ENCODE measurements at regions not wholly inside any gene's neighbourhood (a gene's known extent, or its start where the extent isn't known, plus 50 kb on each side); places are given as distances from the start of the nearest gene placed in this dataset.

GRCh38 chr2:156190517-156190916 lies 142.0 kb downstream of the NR4A2 start:
- no peak for DNase-seq (ENCODE audit: low read depth in 2 of 2)
- H3K4me3 ChIP-seq (replicated peaks in 1 of 2; ENCODE audit: low read depth in 2 of 2, low read length in 2 of 2) = no peak overlapping the region
- TF ChIP-seq, protein P1, sequence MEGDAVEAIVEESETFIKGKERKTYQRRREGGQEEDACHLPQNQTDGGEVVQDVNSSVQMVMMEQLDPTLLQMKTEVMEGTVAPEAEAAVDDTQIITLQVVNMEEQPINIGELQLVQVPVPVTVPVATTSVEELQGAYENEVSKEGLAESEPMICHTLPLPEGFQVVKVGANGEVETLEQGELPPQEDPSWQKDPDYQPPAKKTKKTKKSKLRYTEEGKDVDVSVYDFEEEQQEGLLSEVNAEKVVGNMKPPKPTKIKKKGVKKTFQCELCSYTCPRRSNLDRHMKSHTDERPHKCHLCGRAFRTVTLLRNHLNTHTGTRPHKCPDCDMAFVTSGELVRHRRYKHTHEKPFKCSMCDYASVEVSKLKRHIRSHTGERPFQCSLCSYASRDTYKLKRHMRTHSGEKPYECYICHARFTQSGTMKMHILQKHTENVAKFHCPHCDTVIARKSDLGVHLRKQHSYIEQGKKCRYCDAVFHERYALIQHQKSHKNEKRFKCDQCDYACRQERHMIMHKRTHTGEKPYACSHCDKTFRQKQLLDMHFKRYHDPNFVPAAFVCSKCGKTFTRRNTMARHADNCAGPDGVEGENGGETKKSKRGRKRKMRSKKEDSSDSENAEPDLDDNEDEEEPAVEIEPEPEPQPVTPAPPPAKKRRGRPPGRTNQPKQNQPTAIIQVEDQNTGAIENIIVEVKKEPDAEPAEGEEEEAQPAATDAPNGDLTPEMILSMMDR (IDR thresholded peaks at IDR 0.05; ENCODE audit: low read depth, low read length) = no peak

DNA sequence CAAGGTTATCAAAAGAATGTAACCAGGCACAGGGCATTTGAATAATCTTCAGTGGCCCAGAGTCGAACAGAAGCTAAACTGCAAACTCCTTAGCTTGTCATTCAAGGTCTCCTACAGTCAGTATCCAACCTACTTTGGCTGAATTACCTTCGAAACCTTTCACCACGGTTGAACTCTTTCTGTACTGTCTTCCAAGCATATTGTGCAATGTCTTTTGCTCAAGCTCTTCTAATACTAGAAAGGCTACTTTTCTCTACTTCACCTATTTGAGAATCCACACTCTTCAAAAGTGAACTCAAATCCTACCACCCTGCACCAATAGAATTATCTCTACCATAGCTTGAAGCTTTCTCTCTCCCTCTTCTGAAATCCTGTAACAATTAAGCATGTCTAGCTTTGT lies 142.9 kb downstream of the NR4A2 start:
- no peak overlapping the region for H3K4me3 ChIP-seq (replicated peaks in 1 of 2; ENCODE audit: low read depth in 2 of 2, low read length in 2 of 2)
- TF ChIP-seq, protein P1 (IDR thresholded peaks at IDR 0.05; ENCODE audit: low read depth, low read length) = no peak
- DNase-seq (ENCODE audit: low read depth in 2 of 2) = no peak

GRCh38 chr2:156189143-156189542 lies 143.4 kb downstream of the NR4A2 start:
- no peak overlapping the region for H3K4me3 ChIP-seq (replicated peaks in 1 of 2; ENCODE audit: low read depth in 2 of 2, low read length in 2 of 2)
- DNase-seq (ENCODE audit: low read depth in 2 of 2) = no peak
- TF ChIP-seq, protein P1 (IDR thresholded peaks at IDR 0.05; ENCODE audit: low read depth, low read length) = no peak

DNA sequence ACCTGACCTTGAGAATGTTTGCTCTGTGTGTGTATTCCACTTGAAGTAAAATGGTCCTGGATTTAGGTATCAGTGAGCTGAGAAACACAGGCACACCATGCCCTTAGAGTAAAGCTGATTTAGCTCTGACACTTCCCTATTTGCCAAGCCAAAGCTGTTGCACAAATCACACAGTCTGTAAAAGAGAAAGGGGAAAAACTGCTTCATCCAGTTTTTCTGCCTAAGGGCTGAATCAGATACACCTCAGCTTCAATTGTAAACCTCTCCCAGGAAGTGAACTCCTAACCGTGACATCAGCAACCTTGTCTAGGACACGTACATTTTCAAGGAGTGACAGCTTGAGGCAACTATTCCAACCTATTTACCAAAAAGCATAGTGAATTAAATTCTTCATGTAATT lies 150.4 kb downstream of the NR4A2 start:
- DNase-seq (ENCODE audit: low read depth in 2 of 2) = no peak
- TF ChIP-seq, protein P1 (IDR thresholded peaks at IDR 0.05; ENCODE audit: low read depth, low read length) = no peak
- no peak overlapping the region for H3K4me3 ChIP-seq (replicated peaks in 1 of 2; ENCODE audit: low read depth in 2 of 2, low read length in 2 of 2)

GRCh38 chr2:156181208-156181607 lies 151.3 kb downstream of the NR4A2 start:
- no peak overlapping the region for H3K4me3 ChIP-seq (replicated peaks in 1 of 2; ENCODE audit: low read depth in 2 of 2, low read length in 2 of 2)
- TF ChIP-seq, protein P1 (IDR thresholded peaks at IDR 0.05; ENCODE audit: low read depth, low read length) = no peak
- DNase-seq (ENCODE audit: low read depth in 2 of 2) = no peak

- no peak for DNase-seq (ENCODE audit: low read depth in 2 of 2)
- H3K4me3 ChIP-seq (replicated peaks in 1 of 2; ENCODE audit: low read depth in 2 of 2, low read length in 2 of 2) = no peak overlapping the region
- TF ChIP-seq, protein P1 (IDR thresholded peaks at IDR 0.05; ENCODE audit: low read depth, low read length) = no peak
These were observed 154.9 kb downstream of the NR4A2 start for GRCh38 chr2:156177654-156178053.

DNA sequence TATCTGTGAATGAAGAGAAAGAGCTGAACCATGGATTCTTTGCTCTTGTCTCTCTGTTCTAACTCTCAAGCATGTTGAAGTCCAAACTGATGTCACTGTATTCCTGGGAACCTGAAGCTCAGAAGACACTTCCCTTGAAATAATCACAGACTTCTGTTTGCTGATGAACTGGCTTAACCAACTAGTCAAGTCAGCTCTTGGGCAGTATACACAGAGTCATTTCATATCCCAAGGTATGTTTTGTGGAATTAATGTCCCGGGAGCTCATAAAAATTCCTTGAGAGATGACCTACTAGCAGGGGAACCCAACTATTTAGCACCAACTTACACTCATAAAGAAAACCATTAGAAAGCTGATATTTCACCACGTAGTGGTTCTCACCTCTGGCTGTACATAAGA lies 156.6 kb downstream of the NR4A2 start:
- no peak overlapping the region for H3K4me3 ChIP-seq (replicated peaks in 1 of 2; ENCODE audit: low read depth in 2 of 2, low read length in 2 of 2)
- TF ChIP-seq, protein P1 (IDR thresholded peaks at IDR 0.05; ENCODE audit: low read depth, low read length) = no peak
- no peak for DNase-seq (ENCODE audit: low read depth in 2 of 2)
